ENCODE measurements at regions not wholly inside any gene's neighbourhood (a gene's known extent, or its start where the extent isn't known, plus 50 kb on each side); places are given as distances from the start of the nearest gene placed in this dataset.

DNA sequence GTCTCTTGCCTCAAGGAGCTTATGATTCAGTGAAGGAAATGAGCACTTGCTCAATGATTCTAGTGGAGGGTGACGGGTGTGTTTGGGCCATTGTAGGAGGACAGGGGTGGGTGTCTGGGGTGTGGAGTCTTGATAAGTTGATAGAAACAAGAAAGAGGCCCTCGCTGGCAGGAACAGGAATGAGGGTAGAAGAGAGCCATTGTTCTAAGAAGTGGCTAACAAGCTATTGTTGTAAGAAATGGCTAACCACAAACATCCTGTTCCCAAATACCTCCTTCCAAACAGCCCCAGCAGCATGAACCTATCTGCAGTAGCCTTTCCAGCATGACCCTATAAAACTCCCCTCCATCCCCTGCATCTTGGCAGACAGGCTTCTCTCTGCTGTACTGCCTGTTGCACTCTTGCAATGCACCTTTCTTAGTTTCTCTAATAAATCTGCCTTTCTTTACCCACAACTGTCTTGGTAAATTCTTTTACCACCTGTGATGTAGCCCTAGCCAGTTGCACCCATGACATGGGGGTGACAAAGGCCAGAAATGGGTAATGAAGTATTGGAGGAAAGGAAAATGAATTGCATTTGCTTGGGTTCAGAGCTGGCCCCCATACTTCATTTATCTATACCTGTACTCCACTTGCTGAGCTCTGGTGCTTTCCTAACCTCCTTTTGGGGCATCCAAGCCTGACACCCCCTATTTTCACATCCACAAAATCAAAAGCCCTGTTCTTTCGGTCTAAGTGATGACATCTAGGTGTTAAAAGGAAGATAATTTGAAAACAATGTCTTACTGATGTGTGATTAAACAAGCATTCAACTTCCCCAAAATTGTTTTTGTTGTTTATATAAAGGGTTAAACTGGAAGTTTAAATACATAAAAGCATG is 389.1 kb downstream of the GRIN2B start:
- no peak for DNase-seq

DNA sequence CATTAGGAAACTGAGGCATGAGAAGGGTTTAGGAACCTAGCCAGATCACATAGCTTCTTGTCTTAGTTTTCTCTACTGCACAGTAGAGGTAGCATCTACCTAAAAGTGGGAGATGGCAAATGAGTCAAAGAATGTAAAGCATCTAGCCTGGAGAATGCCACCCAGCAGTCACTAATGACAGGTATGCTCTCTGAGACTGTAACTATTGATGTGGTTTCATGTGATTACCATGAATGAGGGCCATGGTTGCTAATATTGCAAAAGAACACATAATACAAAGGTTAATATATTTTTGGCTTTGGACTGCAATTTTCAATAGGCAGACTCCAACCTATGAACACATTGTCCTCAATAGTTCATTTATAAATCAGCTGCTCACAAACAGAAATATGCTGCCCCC is 389.9 kb downstream of the GRIN2B start:
- DNase-seq: no peak

- DNase-seq: no peak
Observed at GRCh38 chr12:13591059-13591458, 390.3 kb downstream of the GRIN2B start.

- no peak for DNase-seq
Observed at GRCh38 chr12:13588574-13588973, 392.0 kb downstream of the EMP1 start.

DNA sequence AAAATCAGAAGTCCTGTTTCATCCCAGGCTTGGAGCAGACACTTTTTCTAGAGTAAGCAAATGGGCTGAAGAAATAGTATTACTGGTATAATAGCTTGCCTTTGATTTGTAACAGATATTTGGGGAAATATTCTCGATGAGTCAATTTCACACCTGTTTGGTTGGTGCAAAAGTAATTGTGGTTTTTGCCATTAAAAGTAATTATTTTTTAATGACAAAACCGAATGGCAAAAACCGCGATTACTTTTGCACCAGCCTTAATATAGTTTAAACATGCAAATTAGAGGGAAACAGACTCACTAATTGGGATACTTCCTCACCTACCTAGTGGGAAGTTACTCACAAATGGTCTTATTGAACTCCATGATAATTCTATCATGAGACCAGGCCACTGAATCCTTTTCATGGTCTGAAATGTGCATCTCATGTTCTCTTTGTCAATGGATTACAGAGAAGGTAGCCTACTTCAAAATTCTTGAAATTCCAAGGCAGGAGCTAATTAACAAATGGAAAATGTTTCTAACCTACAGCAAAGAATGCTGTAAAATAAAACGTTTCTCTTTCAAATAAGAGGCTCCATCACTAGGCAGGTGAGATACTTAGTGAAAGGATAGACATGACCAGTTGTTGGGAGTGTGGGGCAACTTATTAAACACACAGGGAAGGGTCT is 391.3 kb downstream of the EMP1 start:
- DNase-seq: no peak

GRCh38 chr12:13586361-13586760 is 389.8 kb downstream of the EMP1 start:
- no peak for DNase-seq

GRCh38 chr12:13584541-13584940 is 388.0 kb downstream of the EMP1 start:
- DNase-seq: no peak

DNA sequence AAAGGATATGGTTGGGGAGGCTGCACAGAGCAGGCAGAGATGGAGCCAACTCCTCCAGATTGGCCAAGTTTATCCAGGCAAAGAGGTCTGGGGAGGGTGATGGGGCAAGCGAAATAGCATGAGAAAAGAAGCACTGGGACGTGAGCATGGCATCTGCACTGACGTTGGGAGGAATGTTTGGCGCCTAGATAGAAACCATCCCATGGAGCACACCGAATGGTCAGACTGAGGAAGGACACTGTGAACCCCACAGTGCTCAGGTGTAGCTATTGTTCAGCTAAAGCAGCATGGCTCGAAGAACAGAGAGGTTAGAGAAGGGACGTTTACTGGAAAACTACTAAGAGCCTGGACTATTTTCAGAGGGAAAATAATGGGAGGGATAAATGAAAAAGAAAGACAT is 387.1 kb downstream of the EMP1 start:
- DNase-seq: no peak

DNA sequence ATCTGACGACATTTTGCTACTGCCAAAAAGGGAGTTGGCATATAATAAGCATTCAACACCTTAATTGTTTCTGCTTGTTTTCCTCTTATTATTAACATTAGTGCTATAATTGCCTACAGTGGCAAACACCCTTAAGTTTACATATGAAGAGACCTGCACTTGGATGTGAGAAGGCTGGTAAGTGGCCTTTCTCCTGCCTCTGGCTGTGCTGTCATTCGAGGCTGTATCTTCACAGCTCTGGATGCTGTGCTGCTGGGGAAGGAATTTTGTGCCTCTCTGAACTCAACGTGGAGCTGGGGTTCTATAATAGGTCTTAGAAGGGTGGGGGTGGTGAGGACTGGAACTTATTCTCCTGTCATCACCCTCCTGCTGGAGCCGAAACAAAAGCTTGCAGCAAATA is 385.9 kb downstream of the EMP1 start:
- DNase-seq: no peak

- no peak for DNase-seq
Observed at GRCh38 chr12:13581031-13581430, 384.5 kb downstream of the EMP1 start.

- no peak for DNase-seq
Observed at GRCh38 chr12:13580206-13580605, 383.7 kb downstream of the EMP1 start.

DNA sequence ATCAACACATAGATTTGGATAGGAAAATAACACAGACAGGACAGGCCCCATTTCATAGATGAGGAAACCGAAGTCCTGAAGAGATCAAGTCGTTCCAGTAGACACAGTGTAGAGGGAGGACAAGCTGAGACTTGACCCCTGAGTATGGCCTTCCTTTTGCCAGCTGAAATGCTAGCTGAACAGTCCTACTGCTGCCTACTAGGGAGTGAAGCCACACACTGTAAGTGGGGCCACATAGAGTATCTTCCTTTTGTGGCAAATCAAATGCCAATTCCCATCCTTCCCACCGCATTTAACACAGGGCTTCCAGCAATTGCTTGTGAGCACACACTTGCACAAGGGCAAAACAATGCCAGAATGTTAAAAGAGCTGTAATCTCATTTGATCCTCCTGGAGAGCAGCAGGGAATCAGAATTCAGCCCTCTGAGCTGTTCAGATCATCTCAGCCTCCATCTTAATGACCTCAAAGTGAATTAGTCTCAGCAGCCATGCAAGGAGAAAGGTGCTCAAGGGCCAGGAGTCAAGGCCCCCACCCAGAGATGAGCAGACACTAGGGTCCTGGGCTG is 380.5 kb downstream of the EMP1 start:
- no peak for DNase-seq

- no peak for DNase-seq
Observed at GRCh38 chr12:13573698-13574321, 377.3 kb downstream of the EMP1 start.

- DNase-seq: no peak
Observed at GRCh38 chr12:13571035-13571434, 374.5 kb downstream of the EMP1 start.

DNA sequence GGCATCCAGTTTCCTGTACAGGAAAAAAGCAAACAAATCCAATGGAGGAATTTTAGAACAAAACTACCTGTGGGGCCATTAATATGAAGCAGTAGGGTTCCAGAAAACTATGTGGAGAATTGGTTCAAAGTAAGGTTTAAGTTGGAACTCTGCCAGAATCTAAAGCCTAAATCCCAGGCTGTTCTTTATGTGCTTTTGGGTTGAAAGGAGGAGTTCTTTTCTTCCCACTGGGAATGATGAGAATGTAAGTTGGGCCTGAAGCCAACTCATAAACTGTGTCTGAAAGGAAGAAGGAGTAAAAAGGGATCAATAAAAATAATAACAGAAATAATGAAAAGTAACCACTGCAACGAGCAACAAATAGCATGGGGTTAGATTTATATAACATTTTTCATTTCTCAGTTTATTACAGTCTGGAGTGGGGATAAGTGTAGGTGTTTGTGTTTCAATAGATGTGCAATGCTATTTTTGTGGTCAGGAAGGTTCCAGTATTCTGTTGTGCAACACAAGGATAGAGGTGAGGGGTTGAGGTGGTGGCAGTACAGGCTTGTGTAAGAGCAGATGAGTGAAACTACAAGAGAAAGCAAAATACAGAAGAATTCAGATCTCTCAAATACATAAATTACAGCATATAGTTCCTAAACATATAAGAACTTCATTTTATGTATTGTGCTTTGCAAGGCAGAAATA is 373.6 kb downstream of the EMP1 start:
- DNase-seq: no peak

DNA sequence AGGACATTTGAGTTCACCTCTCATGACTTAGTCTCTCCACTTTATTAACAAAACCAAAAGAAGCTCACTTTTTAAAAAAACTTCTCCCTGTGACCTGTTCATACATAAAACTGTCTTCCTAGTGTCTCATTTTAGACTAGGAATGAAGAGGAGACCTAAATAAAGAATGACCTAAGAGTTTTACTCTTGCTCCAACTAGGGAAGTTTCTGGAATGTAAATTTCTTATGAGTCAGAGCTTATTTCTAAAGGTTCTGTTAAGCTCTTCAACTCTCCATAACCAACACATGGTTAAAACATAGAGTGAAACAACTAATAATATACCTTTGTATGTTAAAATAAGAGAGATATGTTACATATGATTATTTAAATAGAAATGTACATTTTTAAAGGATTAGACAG is 369.8 kb downstream of the EMP1 start:
- no peak for DNase-seq

- no peak for DNase-seq
Observed at GRCh38 chr12:13564266-13564810, 367.8 kb downstream of the EMP1 start.

GRCh38 chr12:13563743-13564125 is 367.2 kb downstream of the EMP1 start:
- no peak for DNase-seq

DNA sequence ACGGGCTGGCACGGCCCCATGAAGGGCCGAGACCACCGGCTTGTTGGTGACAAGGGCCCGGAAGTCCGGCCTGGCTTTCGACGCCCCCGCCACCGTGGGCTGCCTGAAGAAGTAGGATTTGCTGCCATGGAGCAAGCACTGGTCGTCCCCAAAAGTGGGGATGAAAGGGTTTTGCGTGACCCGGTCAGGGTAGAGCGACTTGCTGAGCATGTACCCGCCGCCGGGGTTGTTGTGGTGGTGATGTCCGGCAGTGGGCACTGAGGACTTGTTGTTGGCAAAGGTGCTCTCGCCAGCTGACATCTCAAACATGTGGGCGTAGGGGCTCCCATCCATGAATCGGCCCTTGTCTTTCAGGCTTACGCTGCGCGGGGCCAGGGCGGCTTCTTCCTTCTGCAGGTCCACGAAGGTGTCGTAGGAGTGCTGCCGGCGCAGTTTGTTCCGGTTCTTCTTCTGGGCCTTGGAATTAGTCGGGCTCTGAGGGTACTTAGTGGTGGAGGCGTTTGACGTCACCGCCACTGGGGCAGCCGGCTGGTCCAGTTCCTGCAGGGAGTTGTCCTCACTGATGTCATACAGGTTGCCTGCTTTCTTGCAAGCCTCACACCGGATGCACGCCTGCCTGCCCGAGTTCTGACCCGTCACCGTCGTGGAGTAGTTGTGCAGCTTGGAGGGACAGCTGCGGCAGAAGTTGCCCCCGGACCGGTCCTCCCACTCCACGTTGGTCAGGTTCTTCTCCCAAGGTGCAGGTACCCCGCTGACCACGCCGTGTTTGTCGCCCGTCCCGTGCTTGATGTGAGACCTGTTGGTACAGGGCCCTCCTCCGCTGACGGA is 366.6 kb downstream of the EMP1 start:
- DNase-seq: no peak

DNA sequence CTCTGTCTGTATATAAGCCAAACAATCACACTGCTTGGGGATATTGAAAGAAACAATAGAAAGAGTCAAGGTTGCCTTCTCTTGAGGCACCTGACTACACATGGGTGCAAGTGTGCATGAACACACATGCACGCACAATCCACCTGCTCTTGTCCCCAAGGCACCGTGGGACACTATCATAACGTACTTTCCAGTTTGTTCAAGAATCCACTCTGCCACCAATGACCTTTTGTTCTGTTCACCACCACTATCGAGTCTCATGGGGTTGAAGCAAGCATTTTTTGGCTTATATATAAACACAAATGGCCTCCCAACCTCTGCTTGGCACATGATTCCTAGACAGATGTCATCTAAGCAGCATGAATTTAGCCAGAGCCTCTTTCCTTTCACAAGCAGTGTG is 365.4 kb downstream of the EMP1 start:
- DNase-seq: no peak

- DNase-seq: no peak
Observed at GRCh38 chr12:13559318-13559978, 362.9 kb downstream of the EMP1 start.

All from activated CD4-positive, alpha-beta T cell treated with anti-CD3 and anti-CD28 coated beads for 4 hours (primary cell).